OCI-LY7 (cell line): ENCODE measurements at regions not wholly inside any gene's neighbourhood (a gene's known extent, or its start where the extent isn't known, plus 50 kb on each side); places are given as distances from the start of the nearest gene placed in this dataset.

Experiments
- BruUV-seq: library from RNA; stranded (reverse); fragments of 400-500 nt; replicated peaks from 2 replicates; lab custom pipeline; 2021; lab: Mats Ljungman, UMichigan
- CTCF ChIA-PET: fragments of 300-600 bp; sonication (Branson Sonifier 250); formaldehyde crosslinking; loops from one replicate; lab custom pipeline; 2022; ENCODE audit warnings: antibody characterized with exemption; ENCODE audit not compliant: unreplicated experiment; lab: Charles Lee
- POLR2A ChIA-PET: fragments of 300-600 bp; sonication (Branson Sonifier 250); formaldehyde crosslinking; loops from one replicate; lab custom pipeline; 2022; ENCODE audit warnings: antibody characterized with exemption; lab: Charles Lee
- DNase-seq: peaks from one replicate; pipeline ENCODE4 v3.0.0-alpha.2; 2015; ENCODE audit warnings: low spot score
- H2AFZ ChIP-seq: fragments of 200-600 bp; sonication (generic), shearing (Covaris generic); 2 replicates; pipeline ENCODE4 v1.6.1; 2014; ENCODE audit warnings: mild to moderate bottlenecking, antibody characterized with exemption, low read length, moderate library complexity
- H3K27ac ChIP-seq: fragments of 200-600 bp; sonication (generic); 2 replicates; pipeline ENCODE4 v1.5.1; 2014; ENCODE audit warnings: mixed run types, low read depth, mild to moderate bottlenecking, moderate library complexity, low read length, inconsistent platforms; ENCODE audit not compliant: poor library complexity, severe bottlenecking
- H3K36me3 ChIP-seq: fragments of 200-600 bp; sonication (generic); 2 replicates; pipeline ENCODE4 v1.6.1; 2014; ENCODE audit warnings: mild to moderate bottlenecking, antibody characterized with exemption, low read length, moderate library complexity, mixed read lengths; ENCODE audit not compliant: insufficient read depth
- H3K4me1 ChIP-seq: fragments of 200-600 bp; sonication (generic); 2 replicates; pipeline ENCODE4 v1.5.1; 2014; ENCODE audit warnings: mild to moderate bottlenecking, low read length; ENCODE audit not compliant: insufficient read depth, poor library complexity, severe bottlenecking
- H3K4me2 ChIP-seq: fragments of 200-600 bp; sonication (generic); 2 replicates; pipeline ENCODE4 v1.6.1; 2014; ENCODE audit warnings: mild to moderate bottlenecking, low read length
- H3K4me3 ChIP-seq: fragments of 200-600 bp; sonication (generic); 2 replicates; pipeline ENCODE4 v1.5.1; 2014; ENCODE audit warnings: mild to moderate bottlenecking, low read depth, low read length; ENCODE audit not compliant: poor library complexity, severe bottlenecking
- H3K79me2 ChIP-seq: fragments of 200-600 bp; sonication (generic); 2 replicates; pipeline ENCODE4 v1.6.1; 2016; ENCODE audit warnings: low read depth, mild to moderate bottlenecking, low read length, moderate library complexity, mixed read lengths; ENCODE audit not compliant: insufficient read depth
- H3K9me2 ChIP-seq: fragments of 200-600 bp; sonication (generic); 2 replicates; pipeline ENCODE4 v1.6.1; 2016; ENCODE audit warnings: mild to moderate bottlenecking, low read length, mixed read lengths; ENCODE audit not compliant: insufficient read depth
- H3K9me3 ChIP-seq: fragments of 200-600 bp; sonication (generic); 2 replicates; pipeline ENCODE4 v1.6.1; 2014; ENCODE audit warnings: mild to moderate bottlenecking, mixed run types, low read length, mixed read lengths
- H4K20me1 ChIP-seq: fragments of 200-600 bp; sonication (generic); 2 replicates; pipeline ENCODE4 v1.6.1; 2014; ENCODE audit warnings: mild to moderate bottlenecking, antibody characterized with exemption, low read length, moderate library complexity, mixed read lengths; ENCODE audit not compliant: insufficient read depth
- EZH2phosphoT487 ChIP-seq: fragments of 200-600 bp; sonication (generic); IDR thresholded peaks from 2 replicates; pipeline ENCODE4 v1.6.1; 2018; ENCODE audit warnings: low read depth, borderline replicate concordance, mild to moderate bottlenecking, mixed run types, antibody characterized with exemption, low read length, moderate library complexity, mixed read lengths
- intact Hi-C: fragments of 100-400 bp; cut with micrococcal nuclease; formaldehyde crosslinking; loops from one replicate; pipeline ENCODE4 v1.10.0; 2022; ENCODE audit not compliant: unreplicated experiment
- TF ChIP-seq, protein P1 (sequence below): fragments of 200-600 bp; sonication (generic); conservative IDR thresholded peaks from 2 replicates; pipeline ENCODE4 v1.5.1; 2014; ENCODE audit warnings: mild to moderate bottlenecking, antibody characterized with exemption, low read length, moderate library complexity, mixed read lengths

- CTCF ChIA-PET: no interaction called here
- Histone ChIP-seq H3K79me2 (no peaks in the 10 kb centered on the region), H2AFZ (no peak overlapping the region), H3K36me3 (no peaks in the 10 kb centered on the region), H3K4me1 (no peaks in the 10 kb centered on the region), H3K27ac (no peak overlapping the region), H3K4me3 (no peak overlapping the region), H3K4me2 (no peak overlapping the region), H3K9me2 (no peaks in the 10 kb centered on the region), H4K20me1 (no peaks in the 10 kb centered on the region), H3K9me3 (no peaks in the 10 kb centered on the region)
- intact Hi-C loops: no loop called here
- POLR2A ChIA-PET: no interaction called here
- DNase-seq: no peak
- no TSS peak for BruUV-seq
- TF ChIP-seq EZH2phosphoT487: no peak
- TF ChIP-seq, protein P1, sequence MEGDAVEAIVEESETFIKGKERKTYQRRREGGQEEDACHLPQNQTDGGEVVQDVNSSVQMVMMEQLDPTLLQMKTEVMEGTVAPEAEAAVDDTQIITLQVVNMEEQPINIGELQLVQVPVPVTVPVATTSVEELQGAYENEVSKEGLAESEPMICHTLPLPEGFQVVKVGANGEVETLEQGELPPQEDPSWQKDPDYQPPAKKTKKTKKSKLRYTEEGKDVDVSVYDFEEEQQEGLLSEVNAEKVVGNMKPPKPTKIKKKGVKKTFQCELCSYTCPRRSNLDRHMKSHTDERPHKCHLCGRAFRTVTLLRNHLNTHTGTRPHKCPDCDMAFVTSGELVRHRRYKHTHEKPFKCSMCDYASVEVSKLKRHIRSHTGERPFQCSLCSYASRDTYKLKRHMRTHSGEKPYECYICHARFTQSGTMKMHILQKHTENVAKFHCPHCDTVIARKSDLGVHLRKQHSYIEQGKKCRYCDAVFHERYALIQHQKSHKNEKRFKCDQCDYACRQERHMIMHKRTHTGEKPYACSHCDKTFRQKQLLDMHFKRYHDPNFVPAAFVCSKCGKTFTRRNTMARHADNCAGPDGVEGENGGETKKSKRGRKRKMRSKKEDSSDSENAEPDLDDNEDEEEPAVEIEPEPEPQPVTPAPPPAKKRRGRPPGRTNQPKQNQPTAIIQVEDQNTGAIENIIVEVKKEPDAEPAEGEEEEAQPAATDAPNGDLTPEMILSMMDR: no peak
These were observed 1073.9 kb downstream of the GRM8 start for GRCh38 chr7:126178865-126179264.

- H2AFZ ChIP-seq: no peak overlapping the region
- no peaks in the 10 kb centered on the region for H4K20me1 ChIP-seq
- no TSS peak for BruUV-seq
- CTCF ChIA-PET: no interaction called here
- DNase-seq: no peak
- H3K4me2 ChIP-seq: no peak overlapping the region
- H3K79me2 ChIP-seq: no peaks in the 10 kb centered on the region
- H3K9me3 ChIP-seq: no peaks in the 10 kb centered on the region
- POLR2A ChIA-PET: no interaction called here
- H3K36me3 ChIP-seq: no peaks in the 10 kb centered on the region
- intact Hi-C loops: no loop called here
- no peaks in the 10 kb centered on the region for H3K9me2 ChIP-seq
- H3K4me1 ChIP-seq: no peaks in the 10 kb centered on the region
- no peak overlapping the region for H3K27ac ChIP-seq
- H3K4me3 ChIP-seq: no peak overlapping the region
- TF ChIP-seq EZH2phosphoT487: no peak
- TF ChIP-seq, protein P1: no peak
These were observed 1075.0 kb downstream of the GRM8 start for GRCh38 chr7:126177782-126178181.

DNA sequence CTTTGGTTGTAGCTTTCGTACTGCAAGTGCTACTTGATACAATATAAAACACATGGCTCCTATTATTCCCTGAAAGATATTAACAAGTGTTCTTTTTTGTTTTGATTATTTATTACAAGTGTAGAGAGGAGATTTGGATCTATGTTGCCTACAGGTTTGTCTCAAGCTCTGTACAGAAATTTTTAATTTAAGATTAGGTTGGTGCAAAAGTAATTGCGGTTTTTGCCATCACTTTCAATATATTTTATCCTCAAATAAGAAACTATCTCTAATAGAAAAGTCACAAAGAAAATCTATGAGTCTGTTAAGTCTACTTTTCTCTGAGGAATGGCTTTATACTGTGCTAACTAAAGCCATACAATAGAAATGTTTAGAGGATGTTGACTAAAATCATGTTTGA, 1086.1 kb downstream of the GRM8 start:
- H3K9me2 ChIP-seq: no peaks in the 10 kb centered on the region
- no peak overlapping the region for H3K4me2 ChIP-seq
- intact Hi-C loops: no loop called here
- no peak for DNase-seq
- no peak overlapping the region for H2AFZ ChIP-seq
- no peak overlapping the region for H3K27ac ChIP-seq
- H3K4me1 ChIP-seq: no peaks in the 10 kb centered on the region
- ChIA-PET POLR2A (no interaction called here), CTCF (no interaction called here)
- no peaks in the 10 kb centered on the region for H4K20me1 ChIP-seq
- TF ChIP-seq, protein P1: no peak
- TF ChIP-seq EZH2phosphoT487: no peak
- no peaks in the 10 kb centered on the region for H3K9me3 ChIP-seq
- H3K36me3 ChIP-seq: no peaks in the 10 kb centered on the region
- BruUV-seq: no TSS peak
- no peak overlapping the region for H3K4me3 ChIP-seq
- H3K79me2 ChIP-seq: no peaks in the 10 kb centered on the region
